Liver (tissue), 8 donors: ENCODE measurements at regions not wholly inside any gene's neighbourhood (a gene's known extent, or its start where the extent isn't known, plus 50 kb on each side); places are given as distances from the start of the nearest gene placed in this dataset.

ENCODE experiments used
- DNase-seq: peaks from one replicate; pipeline ENCODE4 v3.0.0-alpha.2; 2017; ENCODE audit warnings: low spot score
- H3K27ac ChIP-seq, 2 donors: one replicate each; pipeline ENCODE4 v1.7.0; 2013; ENCODE audit warnings: inconsistent platforms in 2 of 2, low read length in 2 of 2, control low read depth in 1 of 2, low read depth in 1 of 2, mild to moderate bottlenecking in 1 of 2
- H3K27me3 ChIP-seq, 4 donors: one replicate each; pipeline versions ENCODE4 v1.6.1 to v1.7.0; 2013; ENCODE audit warnings: low read length in 3 of 4, inconsistent platforms in 1 of 4, mild to moderate bottlenecking in 1 of 4, moderate library complexity in 1 of 4; ENCODE audit not compliant: control insufficient read depth in 4 of 4, insufficient read depth in 4 of 4
- H3K36me3 ChIP-seq, 4 donors: one replicate each; pipeline versions ENCODE4 v1.6.1 to v1.7.0; 2013; ENCODE audit warnings: low read length in 3 of 4, mild to moderate bottlenecking in 3 of 4, low read depth in 1 of 4, moderate library complexity in 1 of 4; ENCODE audit not compliant: control insufficient read depth in 4 of 4, insufficient read depth in 3 of 4
- H3K4me1 ChIP-seq, 4 donors: one replicate each; pipeline versions ENCODE4 v1.6.1 to v1.7.0; 2013; ENCODE audit warnings: low read length in 3 of 4, mild to moderate bottlenecking in 3 of 4, moderate library complexity in 1 of 4; ENCODE audit not compliant: control insufficient read depth in 4 of 4, insufficient read depth in 4 of 4
- H3K4me3 ChIP-seq, 3 donors: one replicate each; pipeline versions ENCODE4 v1.6.1 to v1.7.0; 2013; ENCODE audit warnings: low read length in 3 of 3, control low read depth in 1 of 3, low read depth in 1 of 3, mild to moderate bottlenecking in 1 of 3
- H3K9ac ChIP-seq, 2 donors: one replicate each; pipeline ENCODE4 v1.7.0; 2013; ENCODE audit warnings: low read length in 2 of 2, mild to moderate bottlenecking in 2 of 2, moderate library complexity in 2 of 2, control low read depth in 1 of 2, low read depth in 1 of 2
- H3K9me3 ChIP-seq, 4 donors: one replicate each; pipeline versions ENCODE4 v1.6.1 to v1.7.0; 2013; ENCODE audit warnings: low read length in 3 of 4; ENCODE audit not compliant: control insufficient read depth in 4 of 4
- EGR1 ChIP-seq, 2 donors: IDR thresholded peaks; 2 replicates each; pipeline ENCODE4 v1.6.1; 2016 to 2018; ENCODE audit warnings: antibody characterized with exemption in 2 of 2, low read depth in 2 of 2
- FOXA2 ChIP-seq: IDR thresholded peaks from 2 replicates; pipeline ENCODE4 v1.6.1; 2016; ENCODE audit warnings: antibody characterized with exemption
- GABPA ChIP-seq, 2 donors: IDR thresholded peaks in 1 of 2; conservative IDR thresholded peaks in 1 of 2; 2 replicates each; pipeline ENCODE4 v1.6.1; 2016; ENCODE audit warnings: antibody characterized with exemption in 2 of 2, mild to moderate bottlenecking in 1 of 2, moderate library complexity in 1 of 2
- HNF4A ChIP-seq, 2 donors: conservative IDR thresholded peaks; 2 replicates each; pipeline ENCODE4 v1.6.1; 2016; ENCODE audit warnings: antibody characterized with exemption in 2 of 2, mild to moderate bottlenecking in 2 of 2
- NR2F2 ChIP-seq: IDR thresholded peaks from 2 replicates; pipeline ENCODE4 v1.6.1; 2016; ENCODE audit warnings: antibody characterized with exemption
- RAD21 ChIP-seq, 2 donors: IDR thresholded peaks; 2 replicates each; pipeline ENCODE4 v1.6.1; 2016; ENCODE audit warnings: antibody characterized with exemption in 2 of 2, mild to moderate bottlenecking in 2 of 2
- RXRA ChIP-seq, 2 donors: IDR thresholded peaks; 2 replicates each; pipeline ENCODE4 v1.6.1; 2017 to 2018; ENCODE audit warnings: antibody characterized with exemption in 2 of 2, mild to moderate bottlenecking in 1 of 2
- YY1 ChIP-seq: IDR thresholded peaks from 2 replicates; pipeline ENCODE4 v1.6.1; 2016; ENCODE audit warnings: antibody characterized with exemption, mild to moderate bottlenecking
- WGBS: extraction: QIAGEN DNeasy Blood & Tissue Kit; methylation state at CpG from one replicate; pipeline ENCODE4 v1.1.7; 2013; 5-methylcytosine and 5-hydroxymethylcytosine counted together
- TF ChIP-seq, protein P1 (sequence below): IDR thresholded peaks from 2 replicates; pipeline ENCODE4 v1.6.1; 2016; ENCODE audit warnings: antibody characterized with exemption
- TF ChIP-seq, protein P2 (sequence below): IDR thresholded peaks from 2 replicates; pipeline ENCODE4 v1.6.1; 2016; ENCODE audit warnings: antibody characterized with exemption, mild to moderate bottlenecking
- TF ChIP-seq, protein P3 (sequence below): fragments of 150-350 bp; IDR thresholded peaks from 2 replicates; pipeline ENCODE4 v1.5.1; 2017; ENCODE audit warnings: improper control_type of control experiment, low read depth, low read length; ENCODE audit not compliant: missing input control
- TF ChIP-seq, protein P4 (sequence below): IDR thresholded peaks from 2 replicates; pipeline ENCODE4 v1.6.1; 2016; ENCODE audit warnings: antibody characterized with exemption
- donor health status: healthy.
- donor health status: healthy.
- donor health status: healthy.
- donor health status: healthy.
- donor health status: healthy.

DNA sequence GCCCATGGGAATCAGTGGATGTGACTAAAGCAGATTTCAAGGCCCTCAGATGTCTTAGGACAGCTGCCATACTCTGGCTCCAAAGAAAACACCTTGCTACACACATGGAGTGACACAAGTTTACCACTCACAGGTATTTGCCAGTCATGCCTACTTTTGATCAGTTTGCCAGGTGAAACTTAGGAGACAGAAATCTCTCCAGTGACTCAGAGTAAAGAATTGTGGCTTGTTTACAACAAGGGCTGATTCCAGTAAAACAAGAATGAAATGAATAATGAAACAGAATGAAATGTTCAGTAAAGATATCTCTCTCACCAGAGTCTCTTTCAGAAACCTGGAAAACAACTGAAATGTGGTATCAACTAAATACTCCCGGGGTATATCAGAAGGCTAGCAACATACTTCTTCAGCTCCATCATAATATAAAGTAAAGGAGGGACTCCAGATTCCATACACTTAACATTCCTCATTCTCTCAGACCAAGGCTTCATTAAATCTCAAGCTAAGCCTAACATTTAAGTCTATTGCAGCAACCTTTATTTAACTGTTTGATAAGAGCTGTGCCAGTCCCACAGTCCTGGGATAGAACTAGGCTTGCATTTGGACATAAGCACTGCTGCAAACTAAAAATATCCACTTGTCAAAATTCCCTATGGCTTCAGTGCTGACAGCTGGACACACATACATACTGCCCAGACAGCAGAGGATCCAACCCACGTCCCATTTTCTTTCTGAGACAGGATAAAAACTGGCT, 143.3 kb downstream of the SIPA1L2 start:
- DNase-seq, result no peak
- H3K27ac ChIP-seq, result no peak overlapping the region

DNA sequence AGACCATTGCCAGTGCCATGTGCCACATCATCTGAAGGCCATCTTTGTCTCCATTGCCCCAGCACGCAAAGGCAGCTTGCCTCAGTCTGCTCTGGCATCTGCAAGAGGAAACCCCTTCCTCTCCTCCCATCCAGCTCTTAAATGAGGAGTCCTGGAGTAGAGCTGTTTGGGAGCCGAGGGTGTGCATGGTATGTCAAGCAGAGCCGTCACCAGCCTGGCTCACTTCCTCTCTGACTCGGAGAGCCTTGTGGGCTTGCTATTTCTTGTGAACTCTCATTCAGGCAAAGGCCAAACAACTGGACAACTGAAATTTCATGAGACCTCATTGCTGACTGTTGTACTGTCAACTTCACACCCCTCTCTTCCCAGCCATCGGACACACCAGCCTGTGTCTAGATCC, 143.9 kb downstream of the SIPA1L2 start:
- 88% methylated on average over 5 of the region's 5 CpGs for whole genome bisulfite sequencing
- Histone ChIP-seq H3K9me3 (no peaks in the 10 kb centered on the region), H3K4me1 (no peaks in the 10 kb centered on the region), H3K9ac (no peak overlapping the region), H3K36me3 (peaks cover 0 to 3% (median 2%) of the 10 kb centered on the region in 4 donors), H3K27ac (no peak overlapping the region), H3K4me3 (no peak overlapping the region), H3K27me3 (no peaks in the 10 kb centered on the region)
- DNase-seq, result no peak
- TF ChIP-seq EGR1 (IDR thresholded peaks at IDR 0.05; ENCODE audit: low read depth in 2 of 2) (no peak), GABPA (IDR thresholded peaks at IDR 0.05 in 1 of 2, conservative IDR thresholded peaks at IDR 0.05 in 1 of 2) (no peak)
- TF ChIP-seq, protein P1, sequence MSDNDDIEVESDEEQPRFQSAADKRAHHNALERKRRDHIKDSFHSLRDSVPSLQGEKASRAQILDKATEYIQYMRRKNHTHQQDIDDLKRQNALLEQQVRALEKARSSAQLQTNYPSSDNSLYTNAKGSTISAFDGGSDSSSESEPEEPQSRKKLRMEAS, result no peak
- TF ChIP-seq, protein P2, sequence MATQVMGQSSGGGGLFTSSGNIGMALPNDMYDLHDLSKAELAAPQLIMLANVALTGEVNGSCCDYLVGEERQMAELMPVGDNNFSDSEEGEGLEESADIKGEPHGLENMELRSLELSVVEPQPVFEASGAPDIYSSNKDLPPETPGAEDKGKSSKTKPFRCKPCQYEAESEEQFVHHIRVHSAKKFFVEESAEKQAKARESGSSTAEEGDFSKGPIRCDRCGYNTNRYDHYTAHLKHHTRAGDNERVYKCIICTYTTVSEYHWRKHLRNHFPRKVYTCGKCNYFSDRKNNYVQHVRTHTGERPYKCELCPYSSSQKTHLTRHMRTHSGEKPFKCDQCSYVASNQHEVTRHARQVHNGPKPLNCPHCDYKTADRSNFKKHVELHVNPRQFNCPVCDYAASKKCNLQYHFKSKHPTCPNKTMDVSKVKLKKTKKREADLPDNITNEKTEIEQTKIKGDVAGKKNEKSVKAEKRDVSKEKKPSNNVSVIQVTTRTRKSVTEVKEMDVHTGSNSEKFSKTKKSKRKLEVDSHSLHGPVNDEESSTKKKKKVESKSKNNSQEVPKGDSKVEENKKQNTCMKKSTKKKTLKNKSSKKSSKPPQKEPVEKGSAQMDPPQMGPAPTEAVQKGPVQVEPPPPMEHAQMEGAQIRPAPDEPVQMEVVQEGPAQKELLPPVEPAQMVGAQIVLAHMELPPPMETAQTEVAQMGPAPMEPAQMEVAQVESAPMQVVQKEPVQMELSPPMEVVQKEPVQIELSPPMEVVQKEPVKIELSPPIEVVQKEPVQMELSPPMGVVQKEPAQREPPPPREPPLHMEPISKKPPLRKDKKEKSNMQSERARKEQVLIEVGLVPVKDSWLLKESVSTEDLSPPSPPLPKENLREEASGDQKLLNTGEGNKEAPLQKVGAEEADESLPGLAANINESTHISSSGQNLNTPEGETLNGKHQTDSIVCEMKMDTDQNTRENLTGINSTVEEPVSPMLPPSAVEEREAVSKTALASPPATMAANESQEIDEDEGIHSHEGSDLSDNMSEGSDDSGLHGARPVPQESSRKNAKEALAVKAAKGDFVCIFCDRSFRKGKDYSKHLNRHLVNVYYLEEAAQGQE, result no peak
- TF ChIP-seq, protein P3, sequence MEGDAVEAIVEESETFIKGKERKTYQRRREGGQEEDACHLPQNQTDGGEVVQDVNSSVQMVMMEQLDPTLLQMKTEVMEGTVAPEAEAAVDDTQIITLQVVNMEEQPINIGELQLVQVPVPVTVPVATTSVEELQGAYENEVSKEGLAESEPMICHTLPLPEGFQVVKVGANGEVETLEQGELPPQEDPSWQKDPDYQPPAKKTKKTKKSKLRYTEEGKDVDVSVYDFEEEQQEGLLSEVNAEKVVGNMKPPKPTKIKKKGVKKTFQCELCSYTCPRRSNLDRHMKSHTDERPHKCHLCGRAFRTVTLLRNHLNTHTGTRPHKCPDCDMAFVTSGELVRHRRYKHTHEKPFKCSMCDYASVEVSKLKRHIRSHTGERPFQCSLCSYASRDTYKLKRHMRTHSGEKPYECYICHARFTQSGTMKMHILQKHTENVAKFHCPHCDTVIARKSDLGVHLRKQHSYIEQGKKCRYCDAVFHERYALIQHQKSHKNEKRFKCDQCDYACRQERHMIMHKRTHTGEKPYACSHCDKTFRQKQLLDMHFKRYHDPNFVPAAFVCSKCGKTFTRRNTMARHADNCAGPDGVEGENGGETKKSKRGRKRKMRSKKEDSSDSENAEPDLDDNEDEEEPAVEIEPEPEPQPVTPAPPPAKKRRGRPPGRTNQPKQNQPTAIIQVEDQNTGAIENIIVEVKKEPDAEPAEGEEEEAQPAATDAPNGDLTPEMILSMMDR, result no peak

More for the DNA sequence above, 143.3 kb downstream of the SIPA1L2 start:
- Histone ChIP-seq H3K9me3 (no peaks in the 10 kb centered on the region), H3K4me3 (no peak overlapping the region), H3K9ac (no peak overlapping the region), H3K4me1 (no peaks in the 10 kb centered on the region), H3K27me3 (no peaks in the 10 kb centered on the region), H3K36me3 (peaks cover 0 to 4% (median 2%) of the 10 kb centered on the region in 4 donors)
- TF ChIP-seq NR2F2 (no peak), RAD21 (IDR thresholded peaks at IDR 0.05) (no peak), FOXA2 (no peak), YY1 (no peak)
- 92% methylated on average over 2 of the region's 2 CpGs for WGBS

DNA sequence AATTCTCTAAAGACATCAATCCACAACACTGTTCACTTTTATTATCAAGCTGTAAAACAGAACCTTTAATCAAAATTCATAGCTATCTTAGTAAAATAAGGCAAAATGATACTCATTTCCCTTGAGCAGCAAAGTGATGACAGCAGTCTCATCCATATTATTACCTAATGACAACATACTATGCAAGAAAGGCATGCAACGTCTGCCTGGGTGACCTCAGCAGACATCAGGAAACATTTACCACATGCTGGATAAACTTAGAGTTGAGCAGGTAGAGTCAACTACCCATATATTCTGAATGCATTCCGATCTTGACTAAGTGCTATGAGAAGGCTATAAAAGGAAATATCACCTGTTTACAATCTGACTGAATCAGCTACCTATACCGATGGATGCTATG, 145.1 kb downstream of the SIPA1L2 start:
- peaks cover 0 to 1% (median 0%) of the 10 kb centered on the region in 4 donors for H3K36me3 ChIP-seq
- no peak overlapping the region for H3K4me3 ChIP-seq
- no peaks in the 10 kb centered on the region for H3K4me1 ChIP-seq
- no peak overlapping the region for H3K9ac ChIP-seq
- H3K9me3 ChIP-seq, result no peaks in the 10 kb centered on the region
- DNase-seq, result no peak
- TF ChIP-seq FOXA2, result no peak
- TF ChIP-seq GABPA (IDR thresholded peaks at IDR 0.05 in 1 of 2, conservative IDR thresholded peaks at IDR 0.05 in 1 of 2), result no peak
- TF ChIP-seq, protein P4, sequence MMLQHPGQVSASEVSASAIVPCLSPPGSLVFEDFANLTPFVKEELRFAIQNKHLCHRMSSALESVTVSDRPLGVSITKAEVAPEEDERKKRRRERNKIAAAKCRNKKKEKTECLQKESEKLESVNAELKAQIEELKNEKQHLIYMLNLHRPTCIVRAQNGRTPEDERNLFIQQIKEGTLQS, result no peak
- TF ChIP-seq RXRA (IDR thresholded peaks at IDR 0.05), result no peak
- no peak for TF ChIP-seq HNF4A (conservative IDR thresholded peaks at IDR 0.05)
- no peak for TF ChIP-seq NR2F2
- no peak for TF ChIP-seq EGR1 (IDR thresholded peaks at IDR 0.05; ENCODE audit: low read depth in 2 of 2)
- no peaks in the 10 kb centered on the region for H3K27me3 ChIP-seq
- 96% methylated on average over 3 of the region's 3 CpGs for WGBS
- no peak overlapping the region for H3K27ac ChIP-seq
